Posterior vena cava (tissue), 2 donors: ENCODE measurements at regions not wholly inside any gene's neighbourhood (a gene's known extent, or its start where the extent isn't known, plus 50 kb on each side); places are given as distances from the start of the nearest gene placed in this dataset.
"Not testable (repeated sequence)": the region's sequence is repeated elsewhere in the genome, so short reads cannot be mapped to it uniquely, and the experiment has no call there.

Source experiments
- DNase-seq: peaks from one replicate; pipeline ENCODE4 v3.0.0-alpha.2; 2020; ENCODE audit warnings: low spot score
- intact Hi-C, 2 donors: fragments of 100-400 bp; cut with DNase I; formaldehyde crosslinking; loops; one replicate each; pipeline versions ENCODE4 v1.14.1 to v1.14.2; 2022 to 2023
- donor health status: DM: yes; HTN: yes; CAD: no.
- donor health status: DM: yes; HTN: yes; CAD: no.

DNA sequence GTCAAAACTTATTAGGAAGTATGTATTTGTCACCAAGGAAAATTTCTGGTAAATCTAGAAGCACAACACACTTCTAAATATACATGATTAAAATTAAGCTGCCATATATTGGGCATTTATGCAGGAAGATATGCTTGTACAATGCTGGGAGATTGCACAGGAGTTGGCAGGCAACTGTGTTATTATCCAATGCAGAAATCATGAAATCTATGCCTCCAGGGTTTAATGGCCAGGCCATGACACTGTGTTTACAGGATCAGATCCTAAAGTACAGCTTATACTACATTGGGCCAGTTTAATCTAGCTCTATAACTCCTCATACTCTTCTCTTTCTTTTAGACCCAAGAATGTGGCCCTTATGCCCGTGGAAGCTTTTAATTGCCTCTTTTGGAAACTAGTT, 391.4 kb upstream of the DPH6 start:
- intact Hi-C loops: no loop called here
- DNase-seq: no peak

- no peak for DNase-seq
- intact Hi-C loops: no loop called here
Observed at GRCh38 chr15:35944945-35945585, 399.1 kb upstream of the DPH6 start.

GRCh38 chr15:35953424-35953823, 407.5 kb upstream of the DPH6 start:
- intact Hi-C loops: no loop called here
- DNase-seq: no peak

DNA sequence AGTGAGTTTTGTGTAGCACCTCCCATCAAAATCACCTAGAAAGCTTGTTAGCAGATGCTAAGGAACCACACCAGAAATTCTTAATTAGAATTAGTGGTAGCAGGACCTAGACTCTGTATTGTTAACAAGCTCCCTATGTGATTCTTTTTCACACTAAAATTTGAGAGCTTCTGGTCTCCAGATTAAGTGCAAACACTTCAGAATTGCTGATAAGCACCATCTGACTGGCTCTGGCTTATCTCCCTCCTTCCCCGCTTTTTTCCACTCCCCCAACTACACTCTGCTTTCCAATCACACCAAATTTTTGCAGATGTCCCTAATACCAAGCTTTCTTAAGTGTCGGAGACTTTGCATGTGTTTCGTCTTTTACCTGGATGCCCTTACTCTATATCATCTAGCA, 410.1 kb upstream of the DPH6 start:
- intact Hi-C loops: no loop called here
- no peak for DNase-seq

DNA sequence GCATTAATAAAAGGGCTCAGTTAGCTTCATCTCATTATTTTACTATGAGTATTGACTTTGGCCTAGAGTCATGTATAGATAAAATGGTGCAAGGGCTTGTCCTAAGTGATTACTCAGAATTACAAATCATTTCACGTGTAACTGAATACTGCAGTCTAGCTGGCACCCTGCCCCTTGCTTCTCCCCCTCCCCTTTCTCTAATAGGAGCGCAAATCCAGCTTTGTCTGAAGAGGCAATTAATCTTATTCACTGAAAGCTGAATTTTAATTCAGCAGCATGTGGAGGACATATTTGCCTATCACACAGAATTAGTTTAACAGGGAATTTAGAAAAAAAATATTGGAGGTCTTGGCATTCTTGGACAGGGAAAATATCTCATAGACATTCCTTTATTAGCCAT, 412.1 kb upstream of the DPH6 start:
- intact Hi-C loops: no loop called here
- DNase-seq: no peak

- intact Hi-C loops: no loop called here
- DNase-seq: no peak
Observed at GRCh38 chr15:35958975-35959374, 413.0 kb upstream of the DPH6 start.

- DNase-seq: no peak
- intact Hi-C loops: no loop called here
Observed at GRCh38 chr15:35963326-35963725, 417.4 kb upstream of the DPH6 start.

GRCh38 chr15:35966781-35967180, 420.8 kb upstream of the DPH6 start:
- intact Hi-C loops: no loop called here
- no peak for DNase-seq

- intact Hi-C loops, DNase-seq: not testable (repeated sequence)
Observed at GRCh38 chr15:35967968-35968367, 422.0 kb upstream of the DPH6 start.

DNA sequence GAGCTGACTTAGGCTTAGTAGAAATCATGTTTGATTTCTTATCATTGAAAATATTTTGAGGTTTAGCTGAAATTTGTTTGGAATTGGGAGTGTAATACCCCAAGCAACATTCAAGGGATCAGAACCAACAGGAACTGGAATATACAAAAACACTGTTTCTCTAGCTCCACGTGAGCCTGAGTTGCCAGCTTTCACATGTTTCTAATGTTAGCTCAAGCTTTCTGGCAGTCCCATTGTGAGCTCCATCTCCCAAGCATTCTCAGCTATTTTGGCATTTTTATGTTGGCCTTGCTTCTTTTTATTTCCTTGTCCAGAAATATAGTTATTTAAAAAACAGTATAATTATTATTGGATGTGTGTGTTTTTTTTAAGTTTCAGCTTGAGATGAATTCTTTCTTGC, 427.1 kb upstream of the DPH6 start:
- DNase-seq: no peak
- intact Hi-C loops: no loop called here

GRCh38 chr15:35974052-35974451, 428.1 kb upstream of the DPH6 start:
- intact Hi-C loops: no loop called here

DNA sequence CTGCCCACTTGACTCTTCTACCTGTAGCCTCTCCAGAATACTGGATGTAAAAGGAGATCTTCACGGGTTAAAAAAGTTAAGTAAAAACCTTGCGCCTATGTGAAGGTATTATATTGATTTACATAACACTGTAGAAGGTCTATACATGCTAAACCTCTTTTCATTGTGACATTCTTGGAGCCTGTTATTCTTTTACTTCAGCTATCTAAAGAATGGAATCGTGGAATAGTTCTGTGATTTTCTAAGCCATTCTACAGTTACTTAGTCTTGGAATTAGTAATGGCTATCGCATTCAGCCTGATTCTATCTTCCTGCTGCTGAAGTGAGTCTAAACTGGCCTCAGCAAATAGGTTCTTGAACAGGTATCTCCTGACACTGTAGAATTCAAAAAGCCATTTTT, 430.0 kb upstream of the DPH6 start:
- intact Hi-C loops: no loop called here
- no peak for DNase-seq

More at GRCh38 chr15:35974052-35974451, 428.1 kb upstream of the DPH6 start:
- DNase-seq: no peak

- DNase-seq: no peak
- intact Hi-C loops: no loop called here
Observed at GRCh38 chr15:35979608-35980007, 433.6 kb upstream of the DPH6 start.

DNA sequence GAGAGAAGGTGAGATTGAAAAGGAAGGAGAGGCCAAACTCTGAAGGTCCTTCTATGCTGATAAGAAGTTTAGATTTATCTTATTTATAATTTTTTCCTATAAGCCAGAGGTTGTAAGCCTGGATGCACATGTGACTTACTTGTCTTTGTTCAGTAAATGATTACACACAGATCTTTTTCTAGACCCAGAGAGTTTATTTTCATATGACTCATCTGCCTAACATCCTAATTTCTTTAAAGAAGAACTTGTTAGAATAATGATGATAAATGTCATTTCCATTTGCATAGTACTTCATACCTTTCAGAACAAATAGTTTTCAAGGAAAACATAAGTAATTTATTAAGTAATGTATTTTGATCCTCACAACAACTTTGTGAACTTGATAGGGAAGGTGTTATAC, 434.8 kb upstream of the DPH6 start:
- intact Hi-C loops: no loop called here
- DNase-seq: no peak

GRCh38 chr15:35986191-35986721, 440.3 kb upstream of the DPH6 start:
- peak; percentile 72 for DNase-seq
- intact Hi-C loops: no loop called here

GRCh38 chr15:35987056-35987455, 441.1 kb upstream of the DPH6 start:
- no peak for DNase-seq
- intact Hi-C loops: no loop called here

DNA sequence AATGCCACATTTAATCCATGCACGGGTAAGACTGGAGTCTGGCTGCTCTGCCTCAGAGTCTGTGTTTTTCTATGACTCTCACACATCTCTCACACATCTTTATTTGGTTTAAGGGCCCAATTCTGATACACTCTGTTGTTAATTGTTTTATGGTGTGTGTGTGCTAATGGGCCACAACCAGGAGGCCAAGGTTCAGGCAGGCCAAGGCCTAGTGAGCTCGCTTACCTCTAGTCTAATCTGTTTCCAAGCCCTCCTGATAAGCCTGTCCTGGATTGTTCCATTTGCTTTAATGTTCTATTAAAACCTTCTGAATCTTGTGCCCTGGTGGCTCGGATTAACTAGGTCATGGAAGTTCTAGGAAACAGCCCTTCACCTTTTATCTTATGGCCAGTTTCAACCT, 445.4 kb upstream of the DPH6 start:
- intact Hi-C loops: no loop called here
- DNase-seq: no peak

DNA sequence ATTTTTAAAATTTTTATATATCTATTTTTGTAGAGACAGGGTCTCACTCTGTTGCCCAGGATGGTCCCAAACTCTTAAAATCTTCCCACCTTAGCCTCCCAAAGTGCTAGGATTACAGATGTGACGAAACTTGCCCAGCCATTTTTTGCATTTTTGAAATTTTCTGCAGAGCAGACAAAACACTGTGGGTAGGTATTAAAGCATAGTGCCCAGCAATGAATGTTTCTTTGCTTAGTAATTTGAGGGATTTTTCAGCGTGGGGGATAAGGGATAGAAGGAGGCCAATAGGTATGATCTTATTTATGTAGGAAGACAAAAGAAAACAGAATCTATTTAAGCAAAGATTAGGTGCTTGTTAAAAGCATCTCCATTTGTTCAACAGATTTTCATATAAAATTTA, 446.8 kb upstream of the DPH6 start:
- DNase-seq: no peak
- intact Hi-C loops: no loop called here

- intact Hi-C loops: no loop called here
Observed at GRCh38 chr15:35993196-35993595, 447.2 kb upstream of the DPH6 start.

DNA sequence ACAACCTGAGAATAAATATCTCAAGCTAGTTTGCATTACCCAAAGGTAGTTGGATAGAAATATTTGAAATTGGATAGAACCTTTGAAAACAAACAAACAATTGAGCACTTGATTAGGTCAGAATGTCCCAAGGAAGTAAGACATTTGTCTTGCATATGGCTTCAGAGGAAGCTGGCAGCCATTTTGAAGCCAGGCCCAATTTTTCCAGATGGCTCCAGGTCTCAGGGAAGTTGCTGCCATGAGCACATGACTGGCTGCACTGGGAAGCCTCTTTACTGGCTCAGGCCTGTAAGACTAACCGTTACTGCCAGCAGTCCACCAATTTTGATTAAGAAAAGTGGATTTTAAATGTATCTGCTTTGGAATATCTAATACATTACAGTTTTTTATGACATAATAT, 448.9 kb upstream of the DPH6 start:
- intact Hi-C loops: no loop called here
- DNase-seq: no peak

More at GRCh38 chr15:35993196-35993595, 447.2 kb upstream of the DPH6 start:
- DNase-seq: no peak

DNA sequence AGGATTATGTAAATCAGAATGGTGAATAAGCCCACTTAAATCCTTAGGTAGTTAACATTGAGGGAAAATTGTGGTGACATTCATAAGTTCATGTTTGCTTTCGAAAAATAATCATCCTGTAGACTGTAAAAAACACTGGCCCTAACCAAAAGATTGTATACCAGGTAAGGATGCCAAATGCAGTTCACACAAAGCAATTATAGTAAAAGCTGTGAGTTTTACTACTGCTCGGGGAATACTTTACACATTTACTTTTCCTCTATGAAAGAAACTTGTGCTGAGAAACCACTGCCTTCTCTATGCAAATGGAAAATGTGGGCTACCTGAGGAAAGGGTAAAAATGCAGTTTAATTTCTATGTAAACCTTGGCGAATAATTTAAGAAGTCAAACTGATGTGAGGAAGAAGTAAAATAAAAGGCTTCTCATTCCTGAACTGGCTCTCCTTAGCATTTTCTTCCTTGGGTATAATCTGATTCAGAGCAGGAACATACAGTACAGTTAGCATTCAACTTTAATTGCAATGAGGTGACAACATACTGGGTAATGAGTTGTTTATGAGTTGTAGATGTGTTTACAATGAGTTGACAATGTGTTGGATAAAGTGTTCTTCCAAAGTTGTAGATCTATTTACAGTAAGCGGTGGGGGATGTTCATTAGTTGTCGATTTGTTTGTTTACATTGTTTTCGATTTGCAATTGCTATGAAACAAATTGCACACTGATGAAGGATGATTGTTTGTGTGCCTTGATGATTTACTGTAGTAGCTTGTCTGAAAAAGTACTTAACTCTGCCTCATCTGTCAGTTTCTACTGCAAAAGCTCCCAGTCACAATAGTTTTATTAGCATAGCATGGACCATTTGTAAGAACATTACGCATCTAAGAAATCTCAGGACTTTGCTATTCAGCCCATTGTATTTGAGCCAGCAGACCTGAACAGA, 453.0 kb upstream of the DPH6 start:
- DNase-seq: no peak
- intact Hi-C loops: no loop called here
